GM23338 (cell line): ENCODE measurements at regions not wholly inside any gene's neighbourhood (a gene's known extent, or its start where the extent isn't known, plus 50 kb on each side); places are given as distances from the start of the nearest gene placed in this dataset.

ENCODE experiments used
- CREB1 ChIP-seq: fragments of 250-450 bp; sonication (Bioruptor Pico); IDR thresholded peaks from 2 replicates; pipeline ENCODE4 v1.5.0; 2020; ENCODE audit warnings: low read depth, mild to moderate bottlenecking, moderate library complexity
- CTCF ChIP-seq, 2 experiments: fragments of 200-600 bp in 1 of 2; sonication (generic) in 1 of 2; conservative IDR thresholded peaks; 2 replicates each; pipeline versions ENCODE4 v1.5.1 to v1.6.1; 2016 to 2017; ENCODE audit warnings: antibody characterized with exemption in 2 of 2, low read depth in 2 of 2, mild to moderate bottlenecking in 2 of 2, moderate library complexity in 1 of 2
- ETS1 ChIP-seq: IDR thresholded peaks from 2 replicates; pipeline ENCODE4 v1.6.1; 2016; ENCODE audit warnings: antibody characterized with exemption
- EZH2 ChIP-seq: fragments of 200-600 bp; sonication (generic); IDR thresholded peaks from one replicate; pipeline ENCODE4 v1.8.0; 2017; ENCODE audit warnings: antibody characterized with exemption, mild to moderate bottlenecking, low read depth; ENCODE audit not compliant: unreplicated experiment
- EZH2phosphoT487 ChIP-seq: fragments of 200-600 bp; sonication (generic); IDR thresholded peaks from one replicate; pipeline ENCODE4 v1.8.1; 2018; ENCODE audit warnings: antibody characterized with exemption; ENCODE audit not compliant: unreplicated experiment
- JUNB ChIP-seq: IDR thresholded peaks from one replicate; pipeline ENCODE4 v1.6.1; 2016; ENCODE audit warnings: antibody characterized with exemption; ENCODE audit not compliant: unreplicated experiment
- NANOG ChIP-seq: IDR thresholded peaks from 2 replicates; pipeline ENCODE4 v1.6.1; 2016; ENCODE audit warnings: antibody characterized with exemption, borderline replicate concordance
- POLR2AphosphoS5 ChIP-seq: IDR thresholded peaks from 2 replicates; pipeline ENCODE4 v1.6.1; 2016; ENCODE audit warnings: antibody characterized with exemption, low read depth
- STAT1 ChIP-seq: IDR thresholded peaks from one replicate; pipeline ENCODE4 v1.6.1; 2016; ENCODE audit warnings: antibody characterized with exemption; ENCODE audit not compliant: unreplicated experiment
- ZNF114 ChIP-seq: fragments of 250-450 bp; sonication (Bioruptor Pico); IDR thresholded peaks from 2 replicates; pipeline ENCODE4 v1.5.0; 2020; ENCODE audit warnings: mild to moderate bottlenecking, moderate library complexity
- ZNF331 ChIP-seq: fragments of 250-450 bp; sonication (Bioruptor Pico); IDR thresholded peaks from 2 replicates; pipeline ENCODE4 v1.5.0; 2020; ENCODE audit warnings: low read depth, mild to moderate bottlenecking, moderate library complexity
- ZNF462 ChIP-seq: fragments of 250-450 bp; sonication (Bioruptor Pico); IDR thresholded peaks from 2 replicates; pipeline ENCODE4 v1.5.0; 2020; ENCODE audit warnings: mild to moderate bottlenecking, moderate library complexity

GRCh38 chr9:110136802-110137201, 71.2 kb downstream of the C9orf152 start (continued):
- TF ChIP-seq ZNF462 (CRISPR knock-in tag): no peak
- TF ChIP-seq ZNF114: no peak
- TF ChIP-seq ETS1: no peak
- no peak for TF ChIP-seq STAT1
- TF ChIP-seq EZH2: no peak
- TF ChIP-seq ZNF331: no peak
- no peak for TF ChIP-seq JUNB
- TF ChIP-seq CTCF (conservative IDR thresholded peaks at IDR 0.05; ENCODE audit: low read depth in 2 of 2): no peak
- TF ChIP-seq POLR2AphosphoS5: no peak
- TF ChIP-seq EZH2phosphoT487: no peak
- no peak for TF ChIP-seq NANOG
- TF ChIP-seq CREB1 (CRISPR knock-in tag): no peak
